ENCODE measurements at regions not wholly inside any gene's neighbourhood (a gene's known extent, or its start where the extent isn't known, plus 50 kb on each side); places are given as distances from the start of the nearest gene placed in this dataset.

- intact Hi-C loops (cut with micrococcal nuclease): no loop called here
- Mint-ChIP-seq H3K4me3 (no peak overlapping the region), H3K27me3 (ENCODE audit: low read depth) (no peaks in the 10 kb centered on the region), H3K27ac (no peak overlapping the region), H3K36me3 (ENCODE audit: low read depth) (no peaks in the 10 kb centered on the region), H3K9me3 (no peaks in the 10 kb centered on the region), H3K4me1 (ENCODE audit: low read depth) (no peaks in the 10 kb centered on the region)
- CTCF ChIA-PET: no interaction called here
- DNase-seq: no peak
These were observed 196.7 kb upstream of the GUCY1A2 start for GRCh38 chr11:107215010-107215409.

DNA sequence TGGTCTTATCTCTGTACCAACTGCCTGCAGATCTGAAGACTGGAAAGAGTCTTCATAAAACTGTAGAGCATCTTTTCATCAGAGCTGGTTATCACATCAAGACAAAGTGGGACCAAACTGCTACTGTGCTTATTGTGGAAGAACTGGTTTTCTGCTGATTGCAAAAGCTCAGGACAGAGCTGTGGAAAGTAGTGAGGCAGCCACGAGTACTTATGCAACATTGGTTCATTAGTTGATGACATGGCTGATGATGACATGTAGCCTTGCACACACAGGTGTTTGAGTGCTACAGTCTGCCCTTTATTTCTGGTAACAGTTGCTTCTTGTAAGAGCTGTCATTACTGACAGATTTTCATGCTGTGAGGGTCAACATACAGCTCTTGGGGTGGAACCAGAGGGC is 185.4 kb upstream of the GUCY1A2 start:
- H3K9me3 Mint-ChIP-seq: no peaks in the 10 kb centered on the region
- H3K36me3 Mint-ChIP-seq (ENCODE audit: low read depth): no peaks in the 10 kb centered on the region
- no peaks in the 10 kb centered on the region for H3K4me1 Mint-ChIP-seq (ENCODE audit: low read depth)
- no peaks in the 10 kb centered on the region for H3K27me3 Mint-ChIP-seq (ENCODE audit: low read depth)
- H3K27ac Mint-ChIP-seq: no peak overlapping the region
- H3K4me3 Mint-ChIP-seq: no peak overlapping the region
- DNase-seq: no peak
- CTCF ChIA-PET: no interaction called here
- intact Hi-C loops (cut with micrococcal nuclease): no loop called here

GRCh38 chr11:107202241-107202640 is 184.0 kb upstream of the GUCY1A2 start:
- Mint-ChIP-seq H3K27ac (no peak overlapping the region), H3K4me1 (ENCODE audit: low read depth) (no peaks in the 10 kb centered on the region), H3K4me3 (no peak overlapping the region), H3K9me3 (no peaks in the 10 kb centered on the region), H3K27me3 (ENCODE audit: low read depth) (no peaks in the 10 kb centered on the region), H3K36me3 (ENCODE audit: low read depth) (no peaks in the 10 kb centered on the region)
- intact Hi-C loops (cut with micrococcal nuclease): no loop called here
- CTCF ChIA-PET: no interaction called here
- DNase-seq: no peak

DNA sequence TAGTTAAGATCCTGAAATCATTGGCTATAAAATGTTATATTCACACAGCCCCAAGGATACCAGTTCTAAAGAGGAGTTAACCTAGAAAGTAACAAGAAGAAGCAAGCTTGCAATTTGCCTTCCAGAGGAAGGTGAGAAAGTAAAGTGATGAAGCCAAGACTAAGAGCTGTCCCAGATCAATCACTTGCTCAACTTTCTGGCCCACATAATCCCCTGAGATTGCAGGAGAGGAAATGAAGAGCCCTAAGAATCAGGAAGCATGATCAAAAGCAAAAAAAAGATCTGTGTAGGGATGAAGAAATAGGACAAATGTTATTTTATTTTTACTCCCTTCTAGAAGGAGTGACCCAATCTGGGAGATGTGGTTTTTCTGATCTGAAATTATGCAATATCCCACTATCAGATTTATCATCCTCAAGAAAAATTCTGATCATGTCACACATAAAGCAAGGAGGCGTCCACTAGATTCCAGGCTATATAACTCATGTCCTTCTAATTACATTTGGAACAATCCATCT is 180.3 kb upstream of the GUCY1A2 start:
- H3K4me1 Mint-ChIP-seq (ENCODE audit: low read depth): no peaks in the 10 kb centered on the region
- no peak overlapping the region for H3K4me3 Mint-ChIP-seq
- no peak for DNase-seq
- H3K9me3 Mint-ChIP-seq: peaks cover 5% of the 10 kb centered on the region
- CTCF ChIA-PET: no interaction called here
- intact Hi-C loops (cut with micrococcal nuclease): no loop called here
- no peaks in the 10 kb centered on the region for H3K27me3 Mint-ChIP-seq (ENCODE audit: low read depth)
- H3K27ac Mint-ChIP-seq: no peak overlapping the region
- H3K36me3 Mint-ChIP-seq (ENCODE audit: low read depth): no peaks in the 10 kb centered on the region

DNA sequence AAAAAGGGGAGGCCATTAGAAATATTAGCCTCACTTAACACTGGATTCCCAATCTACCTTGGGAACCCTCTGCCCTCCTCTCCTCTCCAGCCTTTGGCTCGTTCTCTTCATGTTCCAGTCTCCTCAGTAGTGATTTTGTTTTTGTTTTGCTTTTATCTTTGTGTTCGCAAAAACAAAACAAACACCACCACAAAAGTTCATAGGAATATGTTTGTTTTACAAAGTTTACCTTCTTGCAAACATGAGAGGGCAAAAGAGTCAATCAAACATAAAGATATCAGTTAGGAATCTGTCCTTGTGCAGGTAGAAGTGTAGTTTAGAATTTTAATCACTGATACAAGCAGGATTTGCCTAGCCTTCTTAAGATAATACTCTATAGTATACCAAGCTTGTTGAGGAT is 179.7 kb upstream of the GUCY1A2 start:
- H3K36me3 Mint-ChIP-seq (ENCODE audit: low read depth): no peaks in the 10 kb centered on the region
- H3K27me3 Mint-ChIP-seq (ENCODE audit: low read depth): no peaks in the 10 kb centered on the region
- no peak overlapping the region for H3K27ac Mint-ChIP-seq
- H3K9me3 Mint-ChIP-seq: peaks cover 5% of the 10 kb centered on the region
- CTCF ChIA-PET: no interaction called here
- H3K4me1 Mint-ChIP-seq (ENCODE audit: low read depth): no peaks in the 10 kb centered on the region
- no peak for DNase-seq
- H3K4me3 Mint-ChIP-seq: no peak overlapping the region
- intact Hi-C loops (cut with micrococcal nuclease): no loop called here

- H3K4me3 Mint-ChIP-seq: no peak overlapping the region
- no peaks in the 10 kb centered on the region for H3K27me3 Mint-ChIP-seq (ENCODE audit: low read depth)
- no peaks in the 10 kb centered on the region for H3K4me1 Mint-ChIP-seq (ENCODE audit: low read depth)
- H3K27ac Mint-ChIP-seq: no peak overlapping the region
- intact Hi-C loops (cut with micrococcal nuclease): no loop called here
- H3K9me3 Mint-ChIP-seq: peaks cover 10% of the 10 kb centered on the region
- H3K36me3 Mint-ChIP-seq (ENCODE audit: low read depth): no peaks in the 10 kb centered on the region
- CTCF ChIA-PET: no interaction called here
- no peak for DNase-seq
These were observed 178.5 kb upstream of the GUCY1A2 start for GRCh38 chr11:107196732-107197131.

DNA sequence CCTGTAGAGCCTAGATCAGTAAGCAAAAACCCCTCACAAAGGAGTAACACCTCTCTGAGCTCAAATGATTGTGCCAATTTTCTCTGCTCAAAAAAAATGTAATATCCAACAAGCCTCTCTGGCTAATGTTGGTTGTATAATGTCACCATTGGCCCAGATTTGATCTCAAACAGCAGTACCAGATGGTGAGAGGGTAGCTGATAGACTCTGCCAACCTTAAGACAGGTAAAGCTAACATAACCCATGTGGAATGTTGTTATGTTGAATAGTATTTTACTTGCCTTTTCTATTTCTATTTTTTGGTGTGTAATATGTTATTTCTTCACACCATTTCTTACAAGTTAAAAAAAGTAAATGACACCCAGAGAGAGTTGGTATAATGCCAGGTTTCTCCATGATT is 166.7 kb upstream of the GUCY1A2 start:
- CTCF ChIA-PET: no interaction called here
- H3K9me3 Mint-ChIP-seq: peaks cover 5% of the 10 kb centered on the region
- no peaks in the 10 kb centered on the region for H3K4me1 Mint-ChIP-seq (ENCODE audit: low read depth)
- intact Hi-C loops (cut with micrococcal nuclease): no loop called here
- no peaks in the 10 kb centered on the region for H3K27me3 Mint-ChIP-seq (ENCODE audit: low read depth)
- H3K27ac Mint-ChIP-seq: no peak overlapping the region
- no peaks in the 10 kb centered on the region for H3K36me3 Mint-ChIP-seq (ENCODE audit: low read depth)
- DNase-seq: no peak
- H3K4me3 Mint-ChIP-seq: no peak overlapping the region

DNA sequence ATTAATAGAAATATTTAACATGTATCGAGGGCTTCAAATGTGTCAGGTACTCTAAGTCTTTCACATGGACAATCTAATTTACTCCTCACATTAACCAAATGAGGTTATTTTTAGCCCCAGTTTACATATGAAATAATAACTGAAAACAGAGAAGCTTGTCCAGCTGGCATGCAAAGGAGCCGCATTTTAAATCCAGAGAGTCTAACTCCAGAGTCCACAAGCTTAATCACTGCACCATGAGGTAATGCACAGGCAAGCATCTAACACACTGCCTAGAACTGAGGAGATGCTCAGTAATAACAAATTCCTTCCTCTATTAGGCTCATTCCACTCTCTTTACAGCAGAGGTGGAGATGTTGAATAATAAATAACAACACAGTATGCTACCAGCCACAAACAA is 165.7 kb upstream of the GUCY1A2 start:
- Mint-ChIP-seq H3K27me3 (ENCODE audit: low read depth) (no peaks in the 10 kb centered on the region), H3K27ac (no peak overlapping the region), H3K4me3 (no peak overlapping the region), H3K4me1 (ENCODE audit: low read depth) (no peaks in the 10 kb centered on the region), H3K9me3 (peaks cover 5% of the 10 kb centered on the region), H3K36me3 (ENCODE audit: low read depth) (no peaks in the 10 kb centered on the region)
- no peak for DNase-seq
- intact Hi-C loops (cut with micrococcal nuclease): no loop called here
- CTCF ChIA-PET: no interaction called here

GRCh38 chr11:107182978-107183377 is 164.7 kb upstream of the GUCY1A2 start:
- intact Hi-C loops (cut with micrococcal nuclease): no loop called here
- Mint-ChIP-seq H3K36me3 (ENCODE audit: low read depth) (no peaks in the 10 kb centered on the region), H3K4me1 (ENCODE audit: low read depth) (no peaks in the 10 kb centered on the region), H3K27ac (no peak overlapping the region), H3K9me3 (peaks cover 3% of the 10 kb centered on the region), H3K4me3 (no peak overlapping the region), H3K27me3 (ENCODE audit: low read depth) (no peaks in the 10 kb centered on the region)
- CTCF ChIA-PET: no interaction called here
- no peak for DNase-seq

DNA sequence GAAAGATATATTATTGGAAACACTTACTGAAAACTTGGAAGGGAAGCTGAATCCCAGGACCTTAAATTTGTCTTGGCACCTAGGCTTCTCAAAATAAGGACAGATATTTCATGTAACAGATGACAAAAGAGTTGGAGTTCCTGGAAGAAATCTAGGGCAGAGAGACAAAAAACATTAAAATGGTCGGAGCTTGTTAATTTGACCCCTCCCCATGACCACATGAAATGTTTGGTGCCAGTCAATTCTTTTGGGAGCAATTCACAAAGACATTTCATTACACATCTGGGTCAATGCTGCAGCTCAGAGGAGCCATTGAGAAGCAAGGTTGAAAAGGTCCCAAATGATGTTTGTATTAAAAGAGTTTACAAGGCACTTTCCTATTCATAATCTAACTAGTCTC is 162.0 kb upstream of the GUCY1A2 start:
- H3K36me3 Mint-ChIP-seq (ENCODE audit: low read depth): peaks cover 4% of the 10 kb centered on the region
- H3K4me1 Mint-ChIP-seq (ENCODE audit: low read depth): no peaks in the 10 kb centered on the region
- DNase-seq: no peak
- intact Hi-C loops (cut with micrococcal nuclease): no loop called here
- H3K9me3 Mint-ChIP-seq: no peaks in the 10 kb centered on the region
- no peak overlapping the region for H3K27ac Mint-ChIP-seq
- H3K27me3 Mint-ChIP-seq (ENCODE audit: low read depth): no peaks in the 10 kb centered on the region
- H3K4me3 Mint-ChIP-seq: no peak overlapping the region
- CTCF ChIA-PET: interaction anchor here (1.2 kb wide), 1 partner anchor 12 kb away, joined by 3 read pairs; no protein-coding TSS in a partner anchor

GRCh38 chr11:107179829-107180228 is 161.6 kb upstream of the GUCY1A2 start:
- H3K4me3 Mint-ChIP-seq: no peak overlapping the region
- CTCF ChIA-PET: interaction anchor here (1.2 kb wide), 1 partner anchor 13 kb away, joined by 3 read pairs; no protein-coding TSS in a partner anchor
- no peaks in the 10 kb centered on the region for H3K4me1 Mint-ChIP-seq (ENCODE audit: low read depth)
- no peaks in the 10 kb centered on the region for H3K27me3 Mint-ChIP-seq (ENCODE audit: low read depth)
- no peak overlapping the region for H3K27ac Mint-ChIP-seq
- no peaks in the 10 kb centered on the region for H3K9me3 Mint-ChIP-seq
- no peak for DNase-seq
- intact Hi-C loops (cut with micrococcal nuclease): no loop called here
- peaks cover 4% of the 10 kb centered on the region for H3K36me3 Mint-ChIP-seq (ENCODE audit: low read depth)

- CTCF ChIA-PET: no interaction called here
- intact Hi-C loops (cut with micrococcal nuclease): no loop called here
- Mint-ChIP-seq H3K27me3 (ENCODE audit: low read depth) (no peaks in the 10 kb centered on the region), H3K4me1 (ENCODE audit: low read depth) (no peaks in the 10 kb centered on the region), H3K36me3 (ENCODE audit: low read depth) (peaks cover 4% of the 10 kb centered on the region), H3K27ac (no peak overlapping the region), H3K4me3 (no peak overlapping the region), H3K9me3 (no peaks in the 10 kb centered on the region)
- DNase-seq: no peak
These were observed 158.8 kb upstream of the GUCY1A2 start for GRCh38 chr11:107177106-107177477.

DNA sequence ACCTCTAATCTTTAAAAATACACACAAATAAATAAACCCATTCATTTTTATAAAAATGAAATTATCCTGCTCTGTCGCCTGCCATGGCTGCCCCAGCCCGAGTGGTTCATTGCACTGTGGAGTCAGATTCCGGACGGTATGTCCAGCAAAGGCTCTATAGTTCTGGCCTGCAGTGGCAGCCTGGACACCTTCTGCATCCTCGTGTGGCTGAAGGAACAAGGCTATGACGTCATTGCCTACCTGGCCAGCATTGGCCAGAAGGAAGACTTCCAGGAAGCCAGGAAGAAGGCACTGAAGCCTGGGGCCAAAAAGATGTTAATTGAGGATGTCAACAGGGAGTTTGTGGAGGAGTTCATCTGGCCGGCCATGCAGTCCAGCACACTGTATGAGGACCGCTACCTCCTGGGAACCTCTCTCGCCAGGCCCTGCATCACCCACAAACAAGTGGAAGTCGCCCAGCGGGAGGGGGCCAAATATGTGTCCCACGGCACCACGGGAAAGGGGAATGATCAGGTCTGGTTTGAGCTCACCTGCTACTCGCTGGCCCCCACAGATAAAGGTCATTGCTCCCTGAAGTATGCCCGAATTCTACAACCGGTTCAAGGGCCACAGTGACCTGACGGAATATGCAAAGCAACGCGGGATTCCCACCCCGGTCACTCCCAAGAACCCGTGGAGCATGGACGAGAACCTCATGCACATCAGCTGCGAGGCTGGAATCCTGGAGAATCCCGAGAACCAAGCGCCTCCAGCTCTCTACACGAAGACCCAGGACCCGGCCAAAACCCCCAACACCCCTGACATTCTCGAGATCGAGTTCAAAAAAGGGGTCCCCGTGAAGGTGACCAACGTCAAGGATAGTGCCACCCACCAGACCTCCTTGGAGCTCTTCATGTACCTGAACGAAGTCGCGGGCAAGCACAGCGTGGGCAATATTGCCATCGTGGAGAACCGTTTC is 158.2 kb upstream of the GUCY1A2 start:
- Mint-ChIP-seq H3K27ac (no peak overlapping the region), H3K4me1 (ENCODE audit: low read depth) (no peaks in the 10 kb centered on the region), H3K4me3 (no peak overlapping the region), H3K27me3 (ENCODE audit: low read depth) (no peaks in the 10 kb centered on the region), H3K9me3 (no peaks in the 10 kb centered on the region), H3K36me3 (ENCODE audit: low read depth) (peaks cover 4% of the 10 kb centered on the region)
- CTCF ChIA-PET: no interaction called here
- intact Hi-C loops (cut with micrococcal nuclease): no loop called here
- no peak for DNase-seq

Data from activated naive CD4-positive, alpha-beta T cell treated with anti-CD3 and anti-CD28 coated beads for 36 hours (primary cell).